8988T (cell line): ENCODE measurements at regions not wholly inside any gene's neighbourhood (a gene's known extent, or its start where the extent isn't known, plus 50 kb on each side); places are given as distances from the start of the nearest gene placed in this dataset.

Source experiments
- DNase-seq: peaks from one replicate; pipeline ENCODE4 v3.0.0; 2011

DNA sequence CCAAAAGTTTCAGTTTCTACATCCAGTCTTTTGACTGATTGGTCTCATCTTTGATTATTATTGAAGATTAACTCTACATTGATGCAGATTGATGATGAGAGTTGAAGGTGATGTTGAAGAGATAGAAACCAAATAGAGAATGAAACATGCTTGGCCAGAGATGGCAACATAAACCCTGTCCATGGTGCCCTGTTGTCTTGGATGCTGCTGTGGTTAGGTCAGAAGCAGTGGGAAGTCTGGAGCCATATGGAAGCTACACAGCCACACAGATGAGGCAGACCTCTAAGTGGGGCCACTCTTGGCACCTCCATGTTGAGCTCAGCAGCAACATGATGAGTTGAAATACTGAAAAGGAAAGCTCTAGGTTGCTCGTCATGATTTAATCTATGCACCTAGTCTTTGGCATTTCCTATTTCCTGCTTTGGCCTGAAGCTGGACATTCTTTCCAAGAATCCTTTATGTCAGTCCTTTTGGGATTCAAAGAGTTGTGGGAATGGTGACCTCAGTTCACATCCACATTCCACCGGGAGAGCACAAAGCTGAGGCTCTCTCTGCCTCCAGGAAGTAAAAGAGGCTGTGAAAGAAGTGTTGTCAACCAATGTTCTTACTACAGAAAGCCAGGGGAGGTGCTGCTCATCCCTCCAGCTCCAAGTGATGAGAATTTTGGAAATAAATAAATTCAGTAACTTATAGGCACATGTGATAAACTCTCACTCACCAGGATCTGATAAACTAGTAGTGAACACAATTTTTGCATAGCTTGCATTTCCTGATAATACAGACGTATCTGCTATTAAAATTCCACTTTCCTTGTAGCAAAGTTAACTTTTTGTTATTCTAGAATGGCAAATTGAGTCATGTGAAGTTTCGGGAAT is 127.7 kb upstream of the MAF start:
- no peak for DNase-seq

DNA sequence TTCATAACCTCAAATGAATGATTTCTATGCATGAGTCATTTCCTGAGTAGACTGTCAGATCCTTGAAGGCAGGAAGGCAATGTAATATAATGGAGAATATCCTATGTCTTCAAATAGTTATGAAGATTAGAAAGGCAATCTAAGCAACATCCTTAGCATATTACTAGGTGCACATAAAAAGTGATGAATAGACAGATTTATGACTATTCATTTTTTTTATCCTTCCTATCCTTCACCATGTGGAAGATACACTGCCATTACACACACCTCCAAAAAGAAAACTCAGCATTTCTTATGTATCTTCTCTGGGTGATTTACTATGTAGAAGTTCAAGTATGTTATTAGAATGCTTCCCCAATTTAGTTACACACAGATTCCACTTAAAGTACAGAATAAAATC is 126.4 kb upstream of the MAF start:
- DNase-seq, result no peak

DNA sequence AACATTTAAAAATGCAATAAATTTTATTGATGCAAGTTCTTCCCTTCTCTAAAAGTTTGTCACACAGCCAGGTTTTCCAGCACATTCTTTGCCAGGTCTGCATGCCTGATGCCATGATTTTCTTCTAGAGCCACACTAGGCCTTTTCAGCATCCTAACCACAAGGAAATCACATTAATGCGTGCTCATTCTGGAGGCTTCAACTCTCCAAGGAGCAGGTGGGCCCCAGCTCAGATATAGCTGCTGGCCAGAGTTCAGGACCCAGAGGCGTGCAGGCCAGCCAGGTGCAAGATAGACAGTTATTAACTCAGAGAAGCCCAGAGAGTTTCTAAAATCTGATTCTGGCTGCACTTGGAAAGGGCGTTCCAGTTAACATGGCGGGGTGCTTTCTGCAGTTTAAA is 124.5 kb upstream of the MAF start:
- no peak for DNase-seq

DNA sequence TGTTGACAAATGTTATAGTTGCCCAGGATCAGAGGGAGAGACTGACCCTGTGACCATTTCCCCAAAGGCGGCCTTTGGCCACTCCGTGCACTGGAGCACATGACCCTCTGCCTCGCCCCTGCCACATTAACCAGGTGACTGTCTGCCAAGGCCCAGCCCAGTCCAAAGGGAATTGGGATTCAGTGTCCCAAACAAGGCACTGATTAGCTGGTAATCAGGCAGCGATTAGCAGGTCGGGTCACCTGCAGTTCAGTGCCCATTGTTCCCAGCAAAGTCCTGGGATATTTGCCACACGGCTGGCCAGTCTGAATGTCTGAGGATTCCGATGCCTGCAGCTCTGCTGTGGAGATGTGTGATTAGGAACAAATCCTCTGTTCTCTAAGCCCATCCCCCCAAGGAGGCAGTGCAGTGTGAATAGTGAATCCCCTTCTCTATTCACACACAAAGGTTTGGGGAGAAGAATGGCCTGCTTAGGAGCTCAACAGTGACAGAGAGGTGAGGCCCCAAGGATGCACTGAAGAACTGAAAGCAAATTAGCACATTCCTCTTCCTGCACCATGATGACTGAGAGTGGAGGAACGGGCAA is 123.1 kb upstream of the MAF start:
- DNase-seq, result no peak

DNA sequence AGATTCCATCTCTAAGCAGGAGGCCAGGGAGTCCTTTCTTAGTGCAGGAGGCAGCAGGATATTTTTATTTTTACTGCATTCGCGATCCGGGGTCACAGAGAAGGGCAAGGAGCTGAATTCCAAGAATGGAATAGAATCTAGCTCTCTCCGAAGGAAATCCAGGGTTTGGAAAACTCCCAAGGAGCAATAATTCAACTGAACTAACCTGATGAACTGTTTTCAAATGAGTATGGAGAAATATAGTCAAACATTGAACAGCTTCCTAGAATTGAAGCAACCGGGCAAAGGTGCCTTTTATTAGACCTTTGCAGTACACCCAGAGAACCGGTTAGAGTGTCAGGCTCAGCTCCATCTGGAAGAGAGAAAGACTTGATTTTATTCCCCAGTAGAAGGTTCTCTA is 120.7 kb upstream of the MAF start:
- DNase-seq, result no peak

DNA sequence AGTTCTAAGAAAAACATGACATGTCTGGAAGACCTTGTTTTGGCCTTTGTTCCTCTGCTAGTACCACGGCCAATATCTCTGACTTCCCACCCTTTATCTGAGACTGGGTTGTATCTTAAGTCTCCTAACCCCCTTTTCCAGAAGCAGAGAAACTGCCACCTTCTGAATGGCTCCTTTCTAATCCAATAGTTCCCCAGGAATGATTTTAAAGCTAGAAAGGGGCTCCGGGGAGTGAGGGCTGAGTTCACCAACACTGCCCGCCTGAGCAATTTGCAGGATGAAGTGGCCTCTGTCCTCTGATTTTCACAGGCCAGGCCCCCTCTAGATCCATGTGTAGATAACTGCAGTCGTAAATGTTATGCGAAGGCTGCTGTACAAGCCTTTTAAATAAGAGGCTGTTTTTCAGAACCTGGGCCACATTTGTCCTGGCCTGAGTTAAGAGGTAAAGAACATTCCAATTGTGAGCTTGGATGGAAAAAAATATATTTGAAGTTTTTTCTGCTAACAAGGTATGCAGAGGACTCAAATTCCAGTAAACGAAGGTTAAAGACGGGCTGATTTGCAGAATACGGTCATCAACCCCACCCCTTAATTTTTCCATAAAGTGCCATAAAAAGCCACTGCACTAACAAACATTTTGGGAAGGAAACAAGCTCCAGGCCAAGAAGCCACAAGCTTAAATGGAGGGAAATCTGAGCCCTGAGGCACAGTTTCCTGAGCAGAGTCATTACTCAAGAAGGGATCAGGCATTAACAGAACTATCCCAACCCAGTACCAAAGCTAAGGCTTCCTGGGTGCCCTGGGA is 117.0 kb upstream of the MAF start:
- no peak for DNase-seq

DNA sequence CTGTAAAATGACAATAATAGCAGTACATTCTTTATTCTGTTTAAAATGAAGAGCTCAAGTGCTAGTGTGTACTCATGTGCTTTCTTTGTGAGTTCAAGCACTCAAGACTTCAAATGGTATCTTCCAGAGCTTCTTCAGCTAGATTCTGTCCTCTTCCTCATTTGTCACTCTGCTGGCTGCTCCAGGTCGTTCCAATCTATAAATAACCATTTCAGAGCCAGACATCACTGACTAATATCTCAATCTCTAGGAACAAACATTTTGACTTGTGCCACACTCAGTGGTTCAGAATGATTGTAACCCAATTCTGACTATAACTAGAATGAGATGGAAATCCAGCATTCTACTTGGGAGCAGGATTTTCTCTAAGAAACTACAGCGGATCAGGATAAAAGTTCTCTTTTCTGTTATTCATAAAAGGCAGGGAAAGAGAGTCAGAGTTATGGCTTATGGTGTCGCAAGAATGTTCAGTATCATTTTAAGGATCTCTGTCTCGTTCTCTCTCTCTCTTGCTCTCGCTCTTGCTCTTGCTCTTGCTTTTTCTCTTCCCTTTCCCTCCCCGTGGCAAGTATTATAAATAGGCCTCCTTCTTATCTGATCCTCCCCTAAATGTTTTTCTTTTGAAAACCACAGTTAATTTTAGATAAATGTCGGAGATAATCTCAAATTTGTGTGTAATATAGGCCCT is 116.3 kb upstream of the MAF start:
- no peak for DNase-seq

DNA sequence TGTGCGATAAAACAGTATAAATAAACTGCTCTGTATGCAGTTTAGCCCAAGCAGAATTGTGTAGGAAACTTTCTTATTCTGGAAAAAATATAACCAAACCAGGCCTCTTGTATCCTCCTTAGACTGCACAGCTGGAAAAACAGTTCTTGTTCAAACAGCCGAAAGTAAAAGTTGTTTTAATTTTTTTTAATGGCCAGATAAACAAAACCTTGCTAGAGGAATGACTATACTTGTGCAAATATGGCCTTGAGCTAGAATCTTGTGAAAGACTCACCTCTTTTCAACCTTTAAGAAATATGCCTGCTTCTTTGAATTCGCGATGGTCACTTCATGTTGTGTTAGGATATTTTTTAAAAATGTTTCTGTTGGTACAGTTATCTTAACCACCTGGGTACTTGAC is 114.5 kb upstream of the MAF start:
- DNase-seq, result no peak

DNA sequence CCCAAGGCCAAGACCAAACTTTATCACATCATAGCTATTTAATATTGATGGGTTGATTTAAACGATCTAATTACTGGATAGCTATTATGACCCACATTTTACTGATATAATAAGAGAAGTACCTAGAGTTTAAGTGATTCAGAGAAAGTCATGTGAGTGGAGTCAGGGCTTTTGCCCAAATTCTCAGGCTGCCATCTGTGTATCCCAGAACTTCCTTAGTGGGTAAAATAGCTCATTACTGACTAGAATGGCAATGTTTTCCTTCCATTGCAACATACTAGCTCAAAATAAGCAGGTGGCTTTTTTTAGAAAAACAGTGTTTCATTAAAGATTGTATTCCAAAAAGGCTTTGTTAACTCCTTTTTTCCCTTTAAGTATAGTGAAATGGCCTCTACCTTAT is 113.9 kb upstream of the MAF start:
- DNase-seq, result no peak

DNA sequence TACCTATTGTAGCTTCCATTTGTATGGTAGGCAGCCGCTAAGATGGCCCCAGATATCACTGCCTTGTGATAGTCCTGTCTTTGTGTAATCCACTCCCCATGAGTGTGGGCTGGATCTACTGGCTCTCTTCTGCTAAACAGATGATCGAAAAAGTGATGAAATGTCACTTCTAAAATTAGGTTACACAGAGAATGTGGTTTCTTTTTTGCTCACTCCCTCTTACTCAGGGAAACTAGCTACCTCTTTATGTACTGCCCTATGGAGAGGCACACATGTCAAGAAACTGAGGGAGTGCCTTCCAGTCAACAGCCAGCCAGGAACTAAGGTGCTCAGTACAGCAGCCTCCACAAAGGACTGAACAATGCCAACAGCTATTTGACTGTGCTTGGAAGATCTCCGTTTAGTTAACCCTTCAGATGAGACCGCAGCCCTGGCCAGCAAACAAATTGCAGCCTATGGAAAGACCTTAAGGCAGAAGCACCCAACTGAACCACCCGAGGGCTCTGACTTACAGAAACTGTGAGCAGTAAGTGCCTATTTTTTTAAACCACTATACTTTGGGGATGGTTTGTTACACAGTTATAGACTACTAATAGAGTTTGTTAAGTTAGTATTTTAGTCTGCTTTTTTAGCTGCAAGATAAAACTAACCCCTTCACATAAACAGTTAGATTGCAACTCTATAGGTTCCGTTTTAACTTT is 113.2 kb upstream of the MAF start:
- no peak for DNase-seq

DNA sequence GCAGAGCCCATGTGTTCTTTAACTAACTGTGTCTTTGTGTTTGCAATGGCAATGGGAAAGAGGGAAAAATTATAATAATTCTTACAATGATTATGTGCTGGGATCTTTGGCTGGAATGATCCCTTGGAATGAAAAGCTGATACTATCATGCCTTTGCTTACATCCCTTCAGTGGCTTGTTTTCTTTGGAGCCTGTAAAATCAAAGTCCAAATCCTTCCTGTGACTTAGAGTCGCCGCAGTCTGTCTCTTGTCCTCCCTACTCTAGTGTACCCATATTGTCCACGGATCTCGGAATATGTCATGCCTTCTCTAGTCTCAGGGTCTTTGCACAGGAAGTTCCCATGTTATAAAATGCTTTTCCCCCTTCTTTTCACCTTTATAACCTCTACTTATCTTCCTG is 111.7 kb upstream of the MAF start:
- DNase-seq, result no peak

DNA sequence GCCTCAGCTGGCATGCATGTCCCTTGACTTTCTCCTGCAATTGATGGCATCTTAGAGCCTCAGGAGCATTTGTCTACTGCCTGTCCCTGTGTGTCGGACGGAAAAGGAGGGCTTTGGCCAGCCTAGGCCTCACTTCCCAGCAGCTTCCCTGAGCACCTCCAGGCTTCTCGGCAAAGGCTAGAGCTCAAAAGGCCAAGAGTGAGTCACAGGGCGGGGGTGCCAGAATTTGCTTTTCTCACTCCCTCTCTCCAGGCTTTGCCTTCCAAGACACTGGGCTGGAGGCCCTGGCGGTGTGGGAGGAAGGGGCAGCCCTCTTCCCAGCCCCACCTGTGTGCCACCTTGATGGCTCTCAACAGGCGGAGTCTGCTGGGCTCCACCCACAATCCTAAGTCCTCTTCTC is 107.3 kb upstream of the MAF start:
- no peak for DNase-seq

DNA sequence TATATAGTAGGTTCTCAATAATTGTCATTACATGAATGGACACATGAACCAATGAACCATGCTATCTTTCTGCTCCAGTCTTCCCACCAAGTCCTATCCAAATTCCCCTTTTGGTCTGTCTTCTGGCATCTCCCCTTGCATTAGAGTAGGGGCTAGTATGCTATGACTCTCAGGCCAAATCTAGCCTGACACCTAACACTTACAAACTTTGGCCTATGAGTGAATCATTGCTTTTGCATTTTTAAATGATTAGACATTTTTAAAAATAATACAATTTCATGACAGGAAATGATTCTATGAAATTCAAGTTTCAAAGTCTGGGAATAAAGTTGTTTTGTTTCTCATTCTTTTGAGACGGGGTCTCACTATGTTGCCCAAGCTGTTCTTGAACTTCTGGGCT is 102.5 kb upstream of the MAF start:
- DNase-seq, result no peak

DNA sequence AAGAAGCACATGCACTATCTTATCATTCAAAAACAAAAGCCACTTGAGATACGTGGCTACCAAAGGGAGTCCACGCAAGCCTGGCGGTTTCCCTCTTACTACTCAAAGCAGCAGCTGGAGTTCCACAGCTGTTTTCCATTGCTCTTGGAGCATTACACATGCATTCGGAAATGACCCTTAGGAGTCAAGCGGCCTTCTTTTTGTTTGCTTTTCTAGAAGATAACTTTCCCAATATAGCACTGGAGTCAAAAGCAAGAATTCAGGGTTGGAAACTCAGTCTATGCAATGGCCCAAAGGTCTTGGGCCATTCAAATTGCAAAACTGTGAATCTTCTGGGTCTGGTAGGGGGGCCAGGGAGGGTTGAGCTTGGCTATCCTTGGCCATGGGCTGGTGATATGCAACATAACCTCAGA is 97.8 kb upstream of the MAF start:
- no peak for DNase-seq

DNA sequence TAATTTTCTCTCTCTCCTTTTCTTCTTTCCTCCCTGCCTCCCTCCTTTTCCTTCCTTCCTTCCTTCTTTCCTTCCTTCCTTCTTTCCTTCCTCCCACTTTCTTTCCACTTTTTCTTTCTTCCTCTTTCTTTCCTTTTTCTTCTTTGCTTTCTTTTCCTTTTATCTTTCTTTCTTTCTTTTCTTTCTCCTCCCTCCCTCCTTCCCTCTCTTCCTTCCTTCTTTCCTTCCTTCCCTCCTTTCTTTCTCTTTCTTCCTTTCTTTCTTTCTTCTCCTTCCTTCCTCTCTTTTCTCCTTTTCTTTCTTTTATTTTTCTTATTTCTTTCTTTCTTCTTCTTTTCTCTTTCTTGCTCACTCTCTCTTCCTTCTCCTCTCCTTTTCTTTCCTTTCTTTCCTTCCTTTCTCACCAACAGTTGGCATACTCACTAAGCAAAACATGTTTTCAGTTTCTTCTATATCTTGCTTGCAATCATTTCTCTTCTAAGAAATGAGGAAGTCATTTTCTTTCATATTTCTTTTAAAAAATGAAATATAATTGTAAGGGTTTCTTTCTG is 97.1 kb upstream of the MAF start:
- DNase-seq, result no peak

DNA sequence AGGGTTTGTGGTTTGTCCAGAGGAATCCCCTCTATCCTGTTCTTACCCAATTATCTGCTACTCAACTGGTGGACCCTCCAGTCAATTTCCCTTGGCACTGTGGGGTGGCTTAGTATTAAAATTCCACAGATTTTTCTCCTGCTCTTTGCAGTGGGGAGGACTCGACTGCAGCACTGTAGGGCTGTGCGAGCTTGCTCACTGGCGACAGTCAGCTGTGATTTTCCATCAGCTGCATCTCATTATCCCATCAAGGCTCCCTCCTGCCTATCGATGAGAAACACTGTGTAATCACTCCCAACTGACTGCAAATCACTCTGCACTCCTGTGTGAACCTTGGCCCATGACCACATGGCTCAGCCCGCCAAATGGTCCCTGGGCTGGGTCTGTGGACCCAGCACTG is 90.5 kb upstream of the MAF start:
- no peak for DNase-seq

DNA sequence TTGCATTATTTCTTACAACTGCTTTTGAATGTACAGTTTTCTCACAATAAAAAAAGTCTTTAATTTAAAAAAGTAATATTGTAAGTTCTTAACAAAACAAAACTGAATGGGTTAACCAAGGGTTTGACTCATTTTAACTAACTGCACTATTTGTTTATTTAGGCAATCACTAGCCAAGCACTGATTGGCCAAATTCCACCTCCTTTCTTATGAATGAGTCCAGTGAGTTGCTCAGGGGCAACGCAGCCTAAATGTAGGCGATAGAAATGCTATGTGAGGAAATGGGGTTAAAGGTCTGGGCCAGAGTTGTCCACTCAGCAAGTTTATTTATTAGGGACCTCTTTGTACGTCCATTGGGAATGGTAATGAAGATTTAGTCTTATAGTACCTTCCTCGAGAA is 89.6 kb upstream of the MAF start:
- no peak for DNase-seq

DNA sequence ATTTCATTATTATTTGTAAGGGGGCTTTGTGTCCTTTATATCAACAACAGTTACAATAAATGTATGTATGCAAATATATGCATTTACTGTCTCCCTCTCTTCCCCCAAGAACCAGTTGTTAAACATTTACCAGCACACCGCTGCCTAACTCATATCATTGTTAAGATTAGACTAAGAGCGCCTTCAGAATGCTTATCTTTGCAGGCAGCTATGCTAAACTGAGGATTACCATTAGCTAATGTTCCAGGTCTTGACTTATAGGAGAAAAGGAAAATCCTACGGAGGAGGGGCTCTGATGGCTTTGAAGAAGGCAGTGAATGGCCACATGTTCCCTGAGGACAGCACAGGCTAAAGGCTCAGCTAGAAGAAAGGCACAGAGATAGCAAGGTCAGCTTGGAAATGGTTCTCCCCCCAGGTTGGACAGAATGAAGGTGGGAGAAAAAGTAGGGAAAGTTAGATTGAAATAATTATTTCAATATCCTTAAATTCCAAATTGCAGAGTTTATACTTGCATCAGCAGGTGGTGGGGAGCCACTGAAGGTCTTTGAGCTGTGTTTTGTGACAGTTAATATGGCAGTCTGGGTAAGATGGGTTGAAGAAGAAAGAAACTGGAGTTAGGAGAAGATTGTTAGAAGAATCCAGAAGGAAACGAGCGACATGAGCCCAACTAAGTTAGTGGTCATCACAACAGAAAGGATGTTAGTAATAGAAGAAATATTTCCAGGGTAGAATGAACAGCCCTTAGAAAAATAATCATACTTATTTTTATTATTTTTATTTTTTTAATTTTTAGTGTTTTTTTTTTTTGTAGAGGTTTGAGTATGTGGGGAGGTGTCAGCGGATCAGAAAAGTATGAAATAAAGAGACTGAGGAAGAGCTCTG is 87.0 kb upstream of the MAF start:
- no peak for DNase-seq

DNA sequence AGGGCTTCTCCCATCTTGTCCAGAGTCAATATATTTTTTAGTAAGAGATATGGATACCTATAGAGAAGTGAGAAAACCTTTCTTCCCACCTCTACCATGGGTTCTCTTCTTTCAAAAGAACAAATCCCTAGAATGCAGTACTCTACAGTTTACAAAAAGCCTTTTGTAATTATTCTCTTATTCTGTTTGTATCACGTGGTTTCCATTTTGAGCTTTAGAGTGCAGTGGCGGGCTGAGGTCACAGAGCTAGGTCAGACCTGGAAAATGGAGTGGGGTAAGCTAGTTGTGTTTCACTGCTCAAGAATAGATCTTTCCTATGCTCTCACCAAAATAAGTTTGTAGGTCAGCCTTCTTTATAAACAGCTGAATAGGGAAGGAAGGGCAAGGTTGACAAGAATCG is 85.3 kb upstream of the MAF start:
- no peak for DNase-seq

DNA sequence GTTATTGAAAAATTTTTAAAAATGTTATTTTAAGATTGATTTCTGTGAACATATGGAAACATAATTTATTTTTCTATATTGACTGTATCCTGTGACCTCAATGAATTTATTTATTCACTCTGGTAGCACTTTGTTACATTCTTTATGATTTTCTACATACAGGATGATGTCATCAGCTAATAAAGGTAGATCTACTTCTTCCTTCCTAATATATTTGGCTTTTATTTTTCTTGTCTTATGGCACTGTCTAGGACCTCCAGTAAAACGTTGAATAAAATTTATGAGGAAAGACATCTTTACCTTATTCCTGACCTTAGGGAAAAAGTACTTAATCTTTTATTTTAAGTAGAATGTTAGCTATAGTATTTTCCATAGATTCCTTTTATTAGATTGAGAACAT is 78.8 kb upstream of the MAF start:
- DNase-seq, result no peak

DNA sequence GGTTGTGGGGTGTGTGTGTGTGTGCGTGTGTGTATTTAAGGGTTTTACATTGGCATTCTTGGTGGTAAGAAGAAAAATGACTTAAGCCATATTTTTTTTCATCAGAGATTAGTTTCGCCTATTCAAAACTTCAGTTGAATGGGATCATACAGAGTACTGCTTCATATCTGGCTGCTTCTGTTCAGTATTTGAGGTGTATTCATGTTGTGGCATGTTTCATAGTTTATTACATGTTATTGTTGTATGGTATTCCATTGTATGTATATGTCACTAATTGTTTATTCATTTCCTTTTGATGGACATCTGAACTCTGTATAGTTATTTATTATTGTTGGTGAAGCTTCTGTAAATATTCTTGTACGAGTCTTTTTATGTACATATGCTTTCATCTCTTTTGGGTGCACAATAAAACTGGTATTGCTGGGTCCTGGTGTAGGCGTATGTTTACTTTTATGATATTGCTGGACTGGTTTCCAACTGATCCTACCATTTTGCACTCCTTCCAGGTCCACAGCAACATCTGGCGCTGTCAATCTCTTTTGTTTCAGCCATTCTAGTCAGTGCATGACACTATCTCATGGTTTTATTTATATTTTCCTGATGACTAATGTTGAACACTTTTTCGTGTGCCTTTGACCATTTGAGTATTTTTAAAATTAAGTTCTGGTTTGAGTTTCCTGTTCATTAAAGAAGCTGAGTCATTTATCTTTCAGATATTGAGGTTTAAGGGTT is 77.4 kb upstream of the MAF start:
- DNase-seq, result no peak
